IMR-90 (cell line): ENCODE measurements at regions not wholly inside any gene's neighbourhood (a gene's known extent, or its start where the extent isn't known, plus 50 kb on each side); places are given as distances from the start of the nearest gene placed in this dataset.

Experiments
- ATAC-seq: fragments of 200-7000 bp; cut with Tn5 transposase; 2 replicates; pipeline ENCODE4 v1.9.1; 2020; ENCODE audit warnings: low read depth, mild to moderate bottlenecking, moderate library complexity
- BruUV-seq: library from RNA; stranded (reverse); fragments of 400-500 nt; replicated peaks from 2 replicates; lab custom pipeline; 2021; lab: Mats Ljungman, UMichigan
- CTCF ChIA-PET: fragments of 300-600 bp; formaldehyde crosslinking; extraction: SDS; loops from one replicate; lab custom pipeline; 2021; ENCODE audit warnings: antibody characterized with exemption; lab: Yijun Ruan, JAX
- POLR2A ChIA-PET: fragments of 300-600 bp; sonication (Branson Sonifier 250); formaldehyde crosslinking; loops from one replicate; lab custom pipeline; 2022; ENCODE audit warnings: antibody characterized with exemption; ENCODE audit not compliant: unreplicated experiment; lab: Charles Lee
- DNase-seq: peaks from one replicate; pipeline ENCODE4 v3.0.0; 2013
- H2AFZ ChIP-seq: replicated peaks from 2 replicates; pipeline ENCODE3; 2013; ENCODE audit warnings: low read length, mild to moderate bottlenecking; ENCODE audit not compliant: poor library complexity
- H2AK5ac ChIP-seq: 2 replicates; pipeline ENCODE4 v1.6.1; 2013; ENCODE audit warnings: low read depth, low read length, inconsistent platforms
- H2AK9ac ChIP-seq: replicated peaks from 2 replicates; pipeline ENCODE3; 2013; ENCODE audit warnings: mild to moderate bottlenecking, low read depth, low read length, moderate library complexity; ENCODE audit not compliant: poor library complexity
- H2BK120ac ChIP-seq: 2 replicates; pipeline ENCODE4 v1.6.1; 2013; ENCODE audit warnings: low read depth, low read length, inconsistent platforms
- H2BK15ac ChIP-seq: 3 replicates; pipeline ENCODE4 v1.6.1; 2013; ENCODE audit warnings: low read depth, low read length, inconsistent platforms
- H2BK20ac ChIP-seq: 2 replicates; pipeline ENCODE4 v1.6.1; 2013; ENCODE audit warnings: low read depth, mild to moderate bottlenecking, inconsistent platforms, low read length, moderate library complexity
- H2BK5ac ChIP-seq: 2 replicates; pipeline ENCODE4 v1.6.1; 2013; ENCODE audit warnings: mild to moderate bottlenecking, low read depth, low read length, inconsistent platforms; ENCODE audit not compliant: poor library complexity, severe bottlenecking
- H3K14ac ChIP-seq: replicated peaks from 2 replicates; pipeline ENCODE4 v1.6.1; 2013; ENCODE audit warnings: low read depth, low read length, inconsistent platforms
- H3K18ac ChIP-seq: 2 replicates; pipeline ENCODE4 v1.6.1; 2013; ENCODE audit warnings: low read depth, low read length, control low read depth
- H3K23ac ChIP-seq: 2 replicates; pipeline ENCODE4 v1.6.1; 2013; ENCODE audit warnings: low read depth, low read length, inconsistent platforms
- H3K27ac ChIP-seq: 2 replicates; pipeline ENCODE4 v1.5.1; 2013; ENCODE audit warnings: mild to moderate bottlenecking, control low read depth, low read length; ENCODE audit not compliant: insufficient read depth
- H3K27me3 ChIP-seq: 2 replicates; pipeline ENCODE4 v1.6.1; 2013; ENCODE audit warnings: low read length; ENCODE audit not compliant: control insufficient read depth, insufficient read depth
- H3K36me3 ChIP-seq: 2 replicates; pipeline ENCODE4 v1.6.1; 2013; ENCODE audit warnings: low read length, mixed read lengths; ENCODE audit not compliant: control insufficient read depth, insufficient read depth
- H3K4ac ChIP-seq: 2 replicates; pipeline ENCODE4 v1.6.1; 2013; ENCODE audit warnings: low read depth, low read length, inconsistent platforms
- H3K4me1 ChIP-seq: 2 replicates; pipeline ENCODE4 v1.6.1; 2013; ENCODE audit warnings: low read length, mixed read lengths; ENCODE audit not compliant: control insufficient read depth, insufficient read depth
- H3K4me2 ChIP-seq: 2 replicates; pipeline ENCODE4 v1.6.1; 2013; ENCODE audit warnings: low read depth, mild to moderate bottlenecking, control low read depth, low read length, moderate library complexity
- H3K4me3 ChIP-seq: 2 replicates; pipeline ENCODE4 v1.5.1; 2013; ENCODE audit warnings: low read depth, mild to moderate bottlenecking, control low read depth, low read length, moderate library complexity; ENCODE audit not compliant: insufficient read depth
- H3K56ac ChIP-seq: 2 replicates; pipeline ENCODE4 v1.6.1; 2013; ENCODE audit warnings: low read length, inconsistent platforms; ENCODE audit not compliant: insufficient read depth; ENCODE audit errors: extremely low read depth
- H3K79me1 ChIP-seq, 2 experiments: 2 replicates each; pipeline ENCODE4 v1.6.1; 2013; ENCODE audit warnings: low read length in 2 of 2, inconsistent platforms in 1 of 2, low read depth in 1 of 2
- H3K9ac ChIP-seq: 2 replicates; pipeline ENCODE4 v1.6.1; 2013; ENCODE audit warnings: low read depth, low read length, control low read depth
- H3K9me1 ChIP-seq: 2 replicates; pipeline ENCODE4 v1.6.1; 2013; ENCODE audit warnings: low read length, inconsistent platforms; ENCODE audit not compliant: insufficient read depth
- H3K9me3 ChIP-seq: 2 replicates; pipeline ENCODE4 v1.6.1; 2013; ENCODE audit warnings: low read length; ENCODE audit not compliant: control insufficient read depth, insufficient read depth
- H4K20me1 ChIP-seq: 2 replicates; pipeline ENCODE4 v1.6.1; 2013; ENCODE audit warnings: low read length, inconsistent platforms; ENCODE audit not compliant: insufficient read depth
- H4K5ac ChIP-seq: 2 replicates; pipeline ENCODE4 v1.6.1; 2013; ENCODE audit warnings: mild to moderate bottlenecking, low read depth, low read length, control low read depth
- H4K8ac ChIP-seq, 2 experiments: 2 replicates each; pipeline ENCODE4 v1.6.1; 2013; ENCODE audit warnings: low read depth in 2 of 2, low read length in 2 of 2, control low read depth in 1 of 2, inconsistent platforms in 1 of 2
- H4K91ac ChIP-seq: 2 replicates; pipeline ENCODE4 v1.6.1; 2013; ENCODE audit warnings: low read depth, low read length, inconsistent platforms; ENCODE audit not compliant: insufficient read depth
- BHLHE40 ChIP-seq: fragments of 150-350 bp; IDR thresholded peaks from 2 replicates; pipeline ENCODE4 v1.6.1; 2016; ENCODE audit warnings: mild to moderate bottlenecking, low read depth, low read length
- CHD1 ChIP-seq: IDR thresholded peaks from 2 replicates; pipeline ENCODE4 v1.6.1; 2012; ENCODE audit warnings: low read depth, low read length, improper control_type of control experiment
- ELK1 ChIP-seq: fragments of 150-350 bp; IDR thresholded peaks from 2 replicates; pipeline ENCODE4 v1.6.1; 2016; ENCODE audit warnings: low read depth, mild to moderate bottlenecking, low read length, moderate library complexity, borderline replicate concordance
- FOS ChIP-seq: fragments of 150-350 bp; IDR thresholded peaks from 2 replicates; pipeline ENCODE4 v1.6.1; 2016; ENCODE audit warnings: low read depth, low read length
- MAFK ChIP-seq: IDR thresholded peaks from 2 replicates; pipeline ENCODE4 v1.6.1; 2012; ENCODE audit warnings: low read depth, low read length, improper control_type of control experiment
- MAZ ChIP-seq: IDR thresholded peaks from 2 replicates; pipeline ENCODE4 v1.6.1; 2012; ENCODE audit warnings: low read depth, mild to moderate bottlenecking, low read length, improper control_type of control experiment, moderate library complexity, borderline replicate concordance
- MXI1 ChIP-seq: IDR thresholded peaks from 2 replicates; pipeline ENCODE4 v1.6.1; 2012; ENCODE audit warnings: low read depth, mild to moderate bottlenecking, low read length, moderate library complexity, borderline replicate concordance
- NFE2L2 ChIP-seq: fragments of 150-350 bp; IDR thresholded peaks from 2 replicates; pipeline ENCODE4 v1.6.1; 2016; ENCODE audit warnings: low read depth, mild to moderate bottlenecking, low read length
- POLR2A ChIP-seq: IDR thresholded peaks from 2 replicates; pipeline ENCODE4 v1.6.1; 2012; ENCODE audit warnings: mild to moderate bottlenecking, low read depth, low read length
- RFX5 ChIP-seq: IDR thresholded peaks from 2 replicates; pipeline ENCODE4 v1.8.0; 2012; ENCODE audit warnings: low read depth, mild to moderate bottlenecking, low read length, moderate library complexity
- SMC3 ChIP-seq: fragments of 150-350 bp; IDR thresholded peaks from 2 replicates; pipeline ENCODE4 v1.6.1; 2016; ENCODE audit warnings: low read depth, mild to moderate bottlenecking, antibody characterized with exemption, low read length, moderate library complexity
- USF2 ChIP-seq: fragments of 150-350 bp; IDR thresholded peaks from 2 replicates; pipeline ENCODE4 v1.6.1; 2017; ENCODE audit warnings: mild to moderate bottlenecking, antibody characterized with exemption, low read length, low read depth
- WGBS, 2 experiments: methylation state at CpG; one replicate each; pipeline versions ENCODE4 v1.1.5 to v1.1.7; 2013; ENCODE audit warnings: missing lambda C conversion rate in 2 of 2; ENCODE audit not compliant: insufficient read length in 1 of 2; ENCODE audit errors: extremely low coverage in 2 of 2; 5-methylcytosine and 5-hydroxymethylcytosine counted together
- dilution Hi-C: fragments of 300-500 bp; cut with HindIII; formaldehyde crosslinking; loops from one replicate; pipeline ENCODE4 v1.14.3; 2018; ENCODE audit warnings: low sequenced_read_pairs; ENCODE audit not compliant: unreplicated experiment
- in situ Hi-C: fragments of 300-500 bp; cut with MboI; formaldehyde crosslinking; loops from 3 replicates; pipeline ENCODE4 v1.14.3; 2019; ENCODE audit warnings: low sequenced_read_pairs, inconsistent platforms, mixed read lengths
- intact Hi-C: fragments of 100-400 bp; cut with micrococcal nuclease; formaldehyde crosslinking; loops from 2 replicates; pipeline ENCODE4 v1.10.0; 2022
- TF ChIP-seq, protein P1 (sequence below): conservative IDR thresholded peaks from 2 replicates; pipeline ENCODE4 v1.5.1; 2012; ENCODE audit warnings: mild to moderate bottlenecking, low read depth, low read length, improper control_type of control experiment

DNA sequence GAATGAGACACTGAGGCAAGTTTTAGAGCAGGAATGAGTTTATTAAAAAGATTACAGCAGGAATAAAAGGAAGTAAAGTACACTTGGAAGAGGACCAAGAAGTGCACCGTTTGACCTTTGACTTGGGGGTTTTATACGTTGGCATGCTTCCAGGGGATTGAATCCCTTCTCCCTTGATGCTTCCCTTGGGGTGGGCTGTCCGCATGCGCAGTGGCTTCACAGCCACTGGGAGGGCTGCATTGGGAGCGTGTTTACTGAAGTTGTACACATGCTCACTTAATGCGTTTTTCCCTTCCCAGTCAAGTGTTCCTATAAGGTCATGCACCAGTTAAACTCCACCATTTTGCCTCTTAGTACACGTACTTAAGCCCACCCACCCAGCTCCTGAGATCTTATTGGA lies 72.4 kb upstream of the MARK1 start:
- dilution Hi-C loops (no loop called here), in situ Hi-C loops (no loop called here), intact Hi-C loops (loop anchor here (10.0 kb wide), 1 partner anchor 621 kb away; no protein-coding TSS in a partner anchor)
- no peaks in the 10 kb centered on the region for H3K9me3 ChIP-seq
- H3K56ac ChIP-seq = no peak overlapping the region
- H3K14ac ChIP-seq = no peak overlapping the region
- H3K27me3 ChIP-seq = no peaks in the 10 kb centered on the region
- no peak overlapping the region for H3K23ac ChIP-seq
- no TSS peak for BruUV-seq
- H2BK120ac ChIP-seq = no peak overlapping the region
- no peak for ATAC-seq
- no peaks in the 10 kb centered on the region for H3K79me1 ChIP-seq
- H2BK5ac ChIP-seq = no peak overlapping the region
- no peak overlapping the region for H2AK5ac ChIP-seq
- H4K20me1 ChIP-seq = no peaks in the 10 kb centered on the region
- no peaks in the 10 kb centered on the region for H3K36me3 ChIP-seq
- H3K4me1 ChIP-seq = no peaks in the 10 kb centered on the region
- no peak overlapping the region for H4K8ac ChIP-seq
- no peak overlapping the region for H2BK20ac ChIP-seq
- no peak overlapping the region for H2AK9ac ChIP-seq
- ChIA-PET POLR2A (no interaction called here), CTCF (no interaction called here)
- DNase-seq = no peak
- WGBS, 2 experiments = 86% methylated on average over 2 of the region's 7 CpGs; no CpG with 5 or more reads in 1 of the 2 experiments
- H3K4me3 ChIP-seq = no peak overlapping the region
- H2AFZ ChIP-seq = no peak overlapping the region
- no peak overlapping the region for H3K27ac ChIP-seq
- no peak overlapping the region for H3K9ac ChIP-seq
- no peak overlapping the region for H3K4me2 ChIP-seq
- H3K4ac ChIP-seq = no peak overlapping the region
- no peaks in the 10 kb centered on the region for H3K9me1 ChIP-seq
- no peak overlapping the region for H2BK15ac ChIP-seq
- H4K5ac ChIP-seq = no peak overlapping the region
- TF ChIP-seq ELK1 (no peak), MAFK (no peak), RFX5 (no peak), MXI1 (no peak), SMC3 (no peak), CHD1 (no peak), POLR2A (no peak), FOS (no peak), BHLHE40 (no peak), MAZ (no peak), USF2 (no peak), NFE2L2 (no peak)
- TF ChIP-seq, protein P1, sequence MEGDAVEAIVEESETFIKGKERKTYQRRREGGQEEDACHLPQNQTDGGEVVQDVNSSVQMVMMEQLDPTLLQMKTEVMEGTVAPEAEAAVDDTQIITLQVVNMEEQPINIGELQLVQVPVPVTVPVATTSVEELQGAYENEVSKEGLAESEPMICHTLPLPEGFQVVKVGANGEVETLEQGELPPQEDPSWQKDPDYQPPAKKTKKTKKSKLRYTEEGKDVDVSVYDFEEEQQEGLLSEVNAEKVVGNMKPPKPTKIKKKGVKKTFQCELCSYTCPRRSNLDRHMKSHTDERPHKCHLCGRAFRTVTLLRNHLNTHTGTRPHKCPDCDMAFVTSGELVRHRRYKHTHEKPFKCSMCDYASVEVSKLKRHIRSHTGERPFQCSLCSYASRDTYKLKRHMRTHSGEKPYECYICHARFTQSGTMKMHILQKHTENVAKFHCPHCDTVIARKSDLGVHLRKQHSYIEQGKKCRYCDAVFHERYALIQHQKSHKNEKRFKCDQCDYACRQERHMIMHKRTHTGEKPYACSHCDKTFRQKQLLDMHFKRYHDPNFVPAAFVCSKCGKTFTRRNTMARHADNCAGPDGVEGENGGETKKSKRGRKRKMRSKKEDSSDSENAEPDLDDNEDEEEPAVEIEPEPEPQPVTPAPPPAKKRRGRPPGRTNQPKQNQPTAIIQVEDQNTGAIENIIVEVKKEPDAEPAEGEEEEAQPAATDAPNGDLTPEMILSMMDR = no peak
- H4K91ac ChIP-seq = no peak overlapping the region
- no peak overlapping the region for H3K18ac ChIP-seq
